NT2/D1 (cell line): ENCODE measurements at regions not wholly inside any gene's neighbourhood (a gene's known extent, or its start where the extent isn't known, plus 50 kb on each side); places are given as distances from the start of the nearest gene placed in this dataset.
"Not testable (repeated sequence)": the region's sequence is repeated elsewhere in the genome, so short reads cannot be mapped to it uniquely, and the experiment has no call there.

Experiments
- DNase-seq: peaks from one replicate; pipeline ENCODE4 v3.0.0-alpha.2; 2011; ENCODE audit warnings: low read depth, low spot score
- H3K27me3 ChIP-seq: 2 replicates; pipeline ENCODE4 v1.6.0; 2011; ENCODE audit warnings: mild to moderate bottlenecking; ENCODE audit not compliant: insufficient read length, insufficient read depth
- H3K36me3 ChIP-seq: 2 replicates; pipeline ENCODE4 v1.6.1; 2011; ENCODE audit warnings: mild to moderate bottlenecking, low read length, mixed read lengths; ENCODE audit not compliant: insufficient read depth, insufficient read length
- H3K4me1 ChIP-seq: 2 replicates; pipeline ENCODE4 v1.5.1; 2011; ENCODE audit not compliant: insufficient read depth, insufficient read length
- H3K4me3 ChIP-seq: 2 replicates; pipeline ENCODE4 v1.5.1; 2011; ENCODE audit warnings: low read depth; ENCODE audit not compliant: insufficient read length
- H3K9ac ChIP-seq: 2 replicates; pipeline ENCODE4 v1.6.0; 2011; ENCODE audit warnings: low read depth; ENCODE audit not compliant: insufficient read length
- H3K9me3 ChIP-seq: 2 replicates; pipeline ENCODE4 v1.5.1; 2011; ENCODE audit warnings: mild to moderate bottlenecking, low read length; ENCODE audit not compliant: insufficient read depth
- SUZ12 ChIP-seq: IDR thresholded peaks from 2 replicates; pipeline ENCODE4 v1.6.1; 2011; ENCODE audit not compliant: insufficient read length, insufficient read depth; ENCODE audit errors: extremely low read depth
- YY1 ChIP-seq: IDR thresholded peaks from 2 replicates; pipeline ENCODE4 v1.6.1; 2011; ENCODE audit not compliant: insufficient read length, insufficient read depth
- ZNF274 ChIP-seq: IDR thresholded peaks from 2 replicates; pipeline ENCODE4 v1.6.1; 2011; ENCODE audit warnings: mild to moderate bottlenecking, low read depth, low read length

- Histone ChIP-seq H3K9ac (no peak overlapping the region), H3K36me3 (no peaks in the 10 kb centered on the region), H3K27me3 (no peaks in the 10 kb centered on the region), H3K9me3 (peaks cover 8% of the 10 kb centered on the region; the same call in 1 of the 2 replicates), H3K4me3 (no peak overlapping the region), H3K4me1 (no peaks in the 10 kb centered on the region)
- no peak for TF ChIP-seq ZNF274
- TF ChIP-seq SUZ12, result no peak
- TF ChIP-seq YY1, result no peak
- DNase-seq, result no peak
These were observed 988.7 kb downstream of the FAM133A start for GRCh38 chrX:94662689-94663088.

- DNase-seq, result peak; percentile 3
- Histone ChIP-seq H3K4me3 (no peak overlapping the region), H3K9me3 (no peaks in the 10 kb centered on the region), H3K4me1 (no peaks in the 10 kb centered on the region), H3K9ac (no peak overlapping the region), H3K36me3 (no peaks in the 10 kb centered on the region), H3K27me3 (no peaks in the 10 kb centered on the region)
- no peak for TF ChIP-seq ZNF274
- no peak for TF ChIP-seq YY1
- no peak for TF ChIP-seq SUZ12
These were observed 1002.3 kb downstream of the FAM133A start for GRCh38 chrX:94676285-94676684.

GRCh38 chrX:94686071-94686470 is 1012.1 kb downstream of the FAM133A start:
- no peak overlapping the region for H3K4me3 ChIP-seq
- no peaks in the 10 kb centered on the region for H3K36me3 ChIP-seq
- no peak for DNase-seq
- H3K27me3 ChIP-seq, result no peaks in the 10 kb centered on the region
- H3K9me3 ChIP-seq, result peaks cover 11% of the 10 kb centered on the region; the same call in 1 of the 2 replicates
- H3K9ac ChIP-seq, result no peak overlapping the region
- TF ChIP-seq ZNF274, result no peak
- H3K4me1 ChIP-seq, result no peaks in the 10 kb centered on the region

GRCh38 chrX:94695910-94696309 is 1021.9 kb downstream of the FAM133A start:
- DNase-seq, result no peak
- no peak overlapping the region for H3K4me3 ChIP-seq
- no peaks in the 10 kb centered on the region for H3K27me3 ChIP-seq
- no peaks in the 10 kb centered on the region for H3K4me1 ChIP-seq
- H3K9me3 ChIP-seq, result peaks cover 8% of the 10 kb centered on the region; the same call in 1 of the 2 replicates
- no peaks in the 10 kb centered on the region for H3K36me3 ChIP-seq
- H3K9ac ChIP-seq, result no peak overlapping the region
- TF ChIP-seq YY1, result no peak
- no peak for TF ChIP-seq ZNF274
- no peak for TF ChIP-seq SUZ12

- peaks cover 38% of the 10 kb centered on the region; the same call in 1 of the 2 replicates for H3K9me3 ChIP-seq
- not testable (repeated sequence) for H3K4me1 ChIP-seq, H3K9ac ChIP-seq, H3K36me3 ChIP-seq, H3K4me3 ChIP-seq, H3K27me3 ChIP-seq
- DNase-seq, result peak; percentile 9
These were observed 1030.6 kb downstream of the FAM133A start for GRCh38 chrX:94704348-94705256.

- no peak for DNase-seq
- Histone ChIP-seq H3K36me3 (no peaks in the 10 kb centered on the region), H3K9ac (no peak overlapping the region), H3K4me1 (no peaks in the 10 kb centered on the region), H3K27me3 (no peaks in the 10 kb centered on the region), H3K9me3 (no peaks in the 10 kb centered on the region), H3K4me3 (no peak overlapping the region)
- no peak for TF ChIP-seq ZNF274
- no peak for TF ChIP-seq SUZ12
- TF ChIP-seq YY1, result no peak
These were observed 1047.4 kb downstream of the FAM133A start for GRCh38 chrX:94721386-94721785.

- Histone ChIP-seq H3K27me3 (no peaks in the 10 kb centered on the region), H3K4me3 (no peak overlapping the region), H3K9ac (no peak overlapping the region), H3K4me1 (no peaks in the 10 kb centered on the region), H3K9me3 (no peaks in the 10 kb centered on the region), H3K36me3 (no peaks in the 10 kb centered on the region)
- TF ChIP-seq YY1 (no peak), ZNF274 (no peak), SUZ12 (no peak)
- DNase-seq, result no peak
These were observed 1048.6 kb downstream of the FAM133A start for GRCh38 chrX:94722578-94722977.
